NCI-H187 treated with DMSO at 0.1 percent for 48 hours (cell line): ENCODE measurements at regions not wholly inside any gene's neighbourhood (a gene's known extent, or its start where the extent isn't known, plus 50 kb on each side); places are given as distances from the start of the nearest gene placed in this dataset.

Experiments used
- DNase-seq: peaks from one replicate; lab custom pipeline; 2025; lab: John Stamatoyannopoulos, UW

DNA sequence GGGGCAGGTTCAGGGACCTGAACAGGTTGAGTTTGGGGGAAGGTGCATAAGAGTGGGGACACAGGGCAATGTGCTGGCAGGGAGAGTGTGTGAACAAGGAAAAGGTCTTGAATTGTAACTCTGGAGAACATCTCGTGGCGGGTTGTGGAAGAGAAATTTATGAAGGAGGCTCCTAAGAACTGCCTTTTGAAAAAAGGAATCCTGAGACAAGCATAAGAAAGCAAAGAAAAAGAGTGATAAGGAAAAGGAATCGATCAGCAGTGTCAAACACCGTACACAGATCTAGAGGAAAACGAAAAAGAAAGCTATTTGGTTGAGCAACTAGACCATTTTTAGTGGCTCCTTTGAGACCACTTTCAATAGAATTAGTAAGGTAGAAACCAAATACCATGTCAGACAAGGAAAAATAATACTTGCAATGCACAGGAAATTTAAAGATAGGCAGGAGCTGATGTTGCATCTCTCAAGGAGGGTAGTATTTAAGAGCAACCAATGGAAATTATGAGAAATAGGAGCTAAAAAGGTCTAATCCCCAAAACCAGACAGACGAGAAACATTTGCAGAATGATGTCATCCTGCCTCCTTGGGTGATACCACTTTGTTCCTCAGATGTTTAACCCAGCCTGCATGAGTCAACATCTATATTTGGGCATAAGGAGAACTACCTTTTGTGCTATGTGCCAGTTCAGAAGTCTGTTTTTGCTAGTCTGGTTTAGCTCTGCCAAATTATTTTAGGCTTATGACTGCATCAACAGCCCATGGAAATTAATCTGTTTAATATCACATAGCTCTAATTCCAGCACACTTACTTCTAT lies 64.5 kb upstream of the STK38L start:
- no peak for DNase-seq

DNA sequence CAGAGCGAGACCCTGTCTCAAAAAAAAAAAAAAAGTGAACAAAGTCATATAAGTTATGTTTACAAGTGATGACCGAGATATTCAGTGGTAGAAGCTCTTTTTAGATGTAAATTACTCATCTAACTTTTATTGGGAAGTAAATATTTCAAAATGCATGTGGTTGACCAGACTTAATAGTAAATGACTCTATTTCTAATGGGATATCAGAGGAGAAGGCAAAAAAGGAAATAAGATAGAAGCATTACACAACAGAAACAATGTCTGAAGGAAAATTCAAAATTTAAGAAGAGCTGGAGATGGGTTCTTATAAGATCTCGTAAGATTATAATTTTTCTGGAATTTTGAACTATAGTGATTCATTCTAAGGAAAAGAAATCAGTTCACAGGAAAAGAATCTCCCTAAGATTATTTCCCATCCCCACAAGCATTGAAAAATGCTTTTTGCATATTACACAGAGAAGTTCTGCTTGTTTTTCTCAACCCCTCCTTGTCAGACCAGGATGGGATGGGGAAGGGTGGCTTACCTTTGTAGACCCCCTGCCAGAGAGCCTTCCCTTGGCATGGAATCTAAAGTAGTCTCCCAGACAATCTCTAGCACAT lies 63.1 kb upstream of the STK38L start:
- DNase-seq = no peak

DNA sequence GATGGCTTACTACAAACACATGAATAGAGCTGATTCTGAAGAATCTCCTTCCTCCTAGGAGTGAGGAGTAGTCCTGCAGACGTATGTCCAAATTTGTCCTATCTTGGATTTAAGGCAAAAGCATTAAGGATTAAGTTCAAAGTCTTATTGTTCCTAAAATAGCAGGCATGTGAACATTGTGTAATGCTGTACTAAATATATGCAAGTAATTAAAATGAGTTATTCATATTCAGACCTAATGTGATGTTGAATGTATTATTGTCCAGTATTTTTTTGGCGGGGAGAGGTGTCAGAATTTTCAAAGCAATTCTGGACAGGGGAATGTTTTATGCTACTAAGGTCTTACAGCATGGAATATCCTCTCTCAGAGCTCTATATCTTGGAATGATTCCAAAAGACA lies 60.7 kb upstream of the STK38L start:
- no peak for DNase-seq

DNA sequence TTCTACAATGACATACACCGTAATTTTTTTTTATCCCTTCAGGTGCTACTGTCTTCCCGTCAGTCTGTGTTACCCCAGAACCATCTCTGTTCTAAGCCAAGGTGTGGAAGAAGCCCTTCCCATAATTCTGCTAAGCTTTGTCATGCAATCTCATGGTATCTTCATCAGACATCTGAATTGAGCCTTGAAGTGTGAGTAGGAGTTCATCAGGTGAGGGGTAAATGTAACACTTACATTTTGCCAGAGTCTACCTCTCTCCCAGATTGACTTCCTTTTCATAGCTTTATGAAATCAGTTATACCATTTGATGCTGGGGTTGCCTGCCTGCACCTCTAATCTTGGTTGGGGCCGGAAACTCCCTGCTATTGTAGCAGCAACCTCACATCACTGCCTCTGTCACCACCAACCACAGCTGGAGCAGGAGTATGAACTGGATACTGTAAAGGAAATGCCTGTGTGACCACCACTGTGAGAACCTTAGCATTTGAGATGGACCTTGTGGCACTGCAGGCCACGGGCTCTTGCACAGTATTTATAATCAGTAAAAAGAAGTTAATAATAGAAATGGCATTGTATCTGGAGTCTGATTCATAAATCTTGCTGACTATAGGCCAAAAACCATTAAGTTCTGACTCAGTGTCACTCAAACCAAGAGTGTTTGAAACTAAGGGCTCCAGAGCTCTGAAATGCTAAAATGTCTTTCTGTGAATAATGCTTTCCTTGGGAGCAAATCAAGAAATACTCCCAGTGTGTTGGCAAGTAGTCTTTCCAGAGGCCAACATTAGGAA lies 58.7 kb upstream of the STK38L start:
- DNase-seq = no peak

DNA sequence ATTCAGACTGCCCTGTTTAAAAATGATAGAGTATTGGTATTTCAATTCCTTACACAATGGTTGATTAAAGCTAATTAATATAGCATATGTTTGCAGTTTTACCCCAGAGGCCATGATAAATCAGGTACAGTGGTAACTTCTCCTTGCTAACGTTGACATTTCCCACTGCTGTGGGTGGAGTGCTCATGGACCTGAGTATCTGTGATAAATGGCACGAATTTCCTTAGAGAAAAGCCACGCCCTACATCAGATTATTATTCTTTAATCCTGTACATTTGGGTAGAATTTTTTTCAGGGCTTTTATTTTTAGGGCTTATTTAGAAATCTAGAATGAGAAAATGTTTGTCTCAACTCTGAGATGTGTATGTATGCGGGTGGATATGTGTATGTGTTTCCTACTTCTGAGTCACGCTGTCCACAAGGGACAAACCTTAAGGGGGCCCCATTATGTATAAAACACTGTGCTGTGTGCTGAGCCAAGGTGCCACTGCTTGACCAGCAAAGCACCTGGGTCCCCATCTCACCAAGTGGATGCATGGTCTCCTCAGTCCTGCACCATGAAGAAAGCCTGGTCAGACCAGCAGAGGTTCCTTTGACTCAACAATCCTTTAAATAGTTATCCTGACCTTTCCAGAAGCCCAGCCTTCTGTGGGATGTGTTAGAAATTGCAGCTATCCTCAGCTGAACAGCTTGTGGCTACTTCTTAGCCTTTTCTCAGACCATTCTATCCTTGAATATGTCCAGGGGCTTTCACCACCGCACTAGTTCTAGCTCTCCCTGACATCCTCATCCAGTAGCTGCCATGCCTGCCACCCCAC lies 57.9 kb upstream of the STK38L start:
- no peak for DNase-seq

DNA sequence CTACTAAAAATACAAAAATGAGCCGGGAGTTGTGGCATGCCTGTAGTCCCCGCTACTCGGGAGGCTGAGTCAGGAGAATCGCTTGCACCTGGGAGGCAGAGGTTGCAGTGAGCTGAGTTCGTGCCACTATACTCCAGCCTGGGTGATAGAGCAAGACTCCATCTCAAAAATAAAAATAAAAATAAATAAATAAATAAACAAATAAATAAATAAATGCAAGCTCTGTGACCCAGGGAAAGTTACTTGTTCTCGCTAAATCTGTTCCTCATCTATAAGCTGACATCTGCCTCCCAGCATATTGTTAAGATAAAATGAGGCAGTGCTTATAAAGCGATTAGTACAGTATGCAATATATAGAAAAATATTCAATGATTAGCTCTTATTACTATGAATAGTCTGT lies 56.4 kb upstream of the STK38L start:
- no peak for DNase-seq

DNA sequence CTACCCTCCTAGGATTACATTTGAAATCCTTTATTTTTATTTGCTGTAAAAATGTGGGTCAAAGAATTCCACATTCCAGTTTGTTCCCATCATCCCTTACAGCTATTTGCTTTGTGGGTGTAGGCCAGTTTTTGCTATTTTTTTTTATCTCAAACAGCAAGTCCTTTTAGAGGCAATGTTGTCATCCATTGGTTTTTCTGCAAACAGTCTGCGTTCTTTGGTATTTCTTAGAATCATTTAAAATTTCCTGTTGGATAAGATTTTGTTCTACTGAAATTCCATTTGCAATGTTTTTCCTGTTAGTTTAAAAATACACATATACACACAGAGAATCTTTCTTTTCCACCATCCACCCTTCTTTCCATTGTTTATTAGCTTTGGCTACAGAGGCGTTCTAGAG lies 53.3 kb upstream of the STK38L start:
- no peak for DNase-seq

DNA sequence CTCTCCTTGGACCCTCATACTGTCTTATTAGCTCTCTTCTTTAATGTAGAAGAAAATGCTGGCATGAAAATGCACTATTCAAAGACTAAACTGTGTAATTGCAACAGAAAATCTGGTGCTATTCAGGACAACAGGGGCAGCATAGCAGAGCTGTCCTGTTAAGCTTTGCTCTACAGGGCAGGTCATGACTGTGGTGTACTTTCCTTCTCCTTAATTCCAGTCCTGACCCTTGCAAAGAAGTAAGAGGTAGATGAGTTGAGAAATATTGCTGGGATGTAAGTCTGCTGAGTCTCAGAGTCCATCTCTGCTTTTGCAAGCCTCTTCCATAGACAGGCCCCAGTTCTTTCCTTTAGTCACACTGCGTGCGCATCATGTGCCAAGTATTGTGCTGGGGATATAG lies 52.6 kb upstream of the STK38L start:
- DNase-seq = no peak

DNA sequence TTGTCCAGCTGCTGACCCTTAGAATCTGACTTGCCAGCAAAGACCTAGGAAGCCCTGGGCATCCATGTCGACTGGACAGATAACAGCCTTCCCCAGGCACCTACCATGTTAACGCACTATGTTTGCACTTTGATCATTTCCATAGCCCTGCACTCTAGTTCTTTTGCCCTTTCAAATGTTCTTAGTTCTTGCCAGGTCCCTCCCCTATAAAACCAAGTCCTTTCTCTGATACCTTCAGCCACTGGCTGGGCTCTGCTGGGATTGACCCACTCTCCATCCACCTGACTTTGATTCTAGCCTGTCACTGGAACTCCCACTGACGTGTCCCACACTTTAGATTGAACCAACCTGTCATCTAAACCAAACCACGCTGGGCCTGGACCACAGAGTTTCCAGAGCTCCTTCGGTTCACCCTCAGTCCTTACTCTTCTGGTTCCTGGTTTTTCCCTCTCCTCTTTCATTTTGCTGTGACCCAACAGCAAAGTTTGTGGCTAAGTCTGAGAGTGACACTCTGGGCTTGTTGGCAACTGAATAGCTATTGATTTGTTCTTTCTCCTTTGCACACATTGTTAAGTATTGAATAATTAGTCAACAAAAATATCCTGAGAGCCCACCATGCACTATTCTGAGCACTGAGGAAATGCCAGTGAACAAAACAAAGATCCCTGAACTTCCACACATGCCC lies 51.8 kb upstream of the STK38L start:
- DNase-seq = no peak

DNA sequence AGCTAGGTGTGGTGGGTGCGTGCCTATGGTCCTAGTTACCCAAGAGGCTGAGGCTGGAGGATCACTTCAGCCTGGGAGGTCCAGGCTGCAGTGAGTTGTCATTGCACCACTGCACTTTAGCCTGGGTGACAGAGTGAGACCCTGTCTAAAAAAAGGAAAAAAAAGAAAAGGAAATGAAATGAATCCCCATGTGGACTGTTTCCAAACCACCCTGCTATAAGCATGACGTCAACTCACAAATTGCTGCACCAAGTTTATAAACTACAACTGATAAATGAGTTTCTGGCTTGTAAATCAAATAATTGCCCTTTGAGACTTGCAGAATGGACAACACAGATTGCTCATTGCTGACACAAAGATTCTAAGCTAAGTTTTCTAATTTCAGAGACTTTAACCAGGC lies 51.0 kb upstream of the STK38L start:
- DNase-seq = no peak

DNA sequence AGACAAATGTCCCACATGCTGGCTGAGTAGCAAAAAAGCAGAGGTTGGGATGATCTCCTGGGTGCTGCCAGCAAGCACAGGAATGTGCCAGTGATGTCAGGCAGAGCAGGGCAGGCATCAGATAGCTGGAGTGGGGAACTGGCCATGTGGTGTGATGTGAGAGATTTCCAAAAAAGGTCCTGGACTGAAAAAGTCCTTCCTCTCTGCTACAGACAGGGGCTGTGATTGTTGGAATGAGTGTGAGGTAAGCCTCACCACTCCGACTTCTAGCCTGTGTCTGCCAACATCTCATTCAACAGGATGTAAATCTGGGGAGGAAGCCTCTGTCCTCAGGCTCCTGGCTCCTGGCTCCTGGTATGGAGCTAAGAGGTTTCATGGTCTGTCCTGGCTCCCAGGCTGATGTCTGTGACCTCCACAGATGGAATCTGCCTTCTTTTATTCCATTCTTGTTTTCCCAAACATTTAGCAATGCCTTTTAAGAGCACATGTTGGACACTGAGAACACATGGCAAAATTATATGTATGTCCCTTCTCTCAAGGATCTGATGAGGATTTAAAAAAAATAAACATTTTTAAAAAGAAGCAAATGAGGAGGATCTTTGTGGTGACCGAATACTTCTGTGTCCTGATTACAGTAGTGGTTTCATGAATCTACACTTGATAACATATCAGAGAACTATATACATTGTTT lies 50.1 kb upstream of the STK38L start:
- no peak for DNase-seq
